HG03442 (cell line): ENCODE measurements at regions not wholly inside any gene's neighbourhood (a gene's known extent, or its start where the extent isn't known, plus 50 kb on each side); places are given as distances from the start of the nearest gene placed in this dataset.
"Not testable (repeated sequence)": the region's sequence is repeated elsewhere in the genome, so short reads cannot be mapped to it uniquely, and the experiment has no call there.

Experiments used
- ATAC-seq: cut with Tn5 transposase; IDR thresholded peaks from one replicate; pipeline ENCODE4 v1.9.1; 2021; ENCODE audit warnings: mild to moderate bottlenecking, moderate library complexity; ENCODE audit not compliant: unreplicated experiment

GRCh38 chr5:39714036-39714698 lies 289.4 kb upstream of the DAB2 start:
- ATAC-seq, result no peak

GRCh38 chr5:39713250-39713916 lies 288.6 kb upstream of the DAB2 start:
- ATAC-seq, result no peak

GRCh38 chr5:39712316-39713249 lies 287.8 kb upstream of the DAB2 start:
- no peak for ATAC-seq

GRCh38 chr5:39711821-39712220 lies 287.0 kb upstream of the DAB2 start:
- no peak for ATAC-seq

- no peak for ATAC-seq
Measured at GRCh38 chr5:39709032-39709431, 284.3 kb upstream of the DAB2 start.

GRCh38 chr5:39702928-39703327 lies 278.1 kb upstream of the DAB2 start:
- ATAC-seq, result no peak

- no peak for ATAC-seq
Measured at GRCh38 chr5:39700523-39700922, 275.7 kb upstream of the DAB2 start.

GRCh38 chr5:39698838-39699560 lies 274.2 kb upstream of the DAB2 start:
- no peak for ATAC-seq

- ATAC-seq, result no peak
Measured at GRCh38 chr5:39697881-39698280, 273.1 kb upstream of the DAB2 start.

- no peak for ATAC-seq
Measured at GRCh38 chr5:39696672-39697398, 272.1 kb upstream of the DAB2 start.

GRCh38 chr5:39691993-39692392 lies 267.2 kb upstream of the DAB2 start:
- ATAC-seq, result no peak

GRCh38 chr5:39691136-39691535 lies 266.4 kb upstream of the DAB2 start:
- ATAC-seq, result no peak

- ATAC-seq, result no peak
Measured at GRCh38 chr5:39689919-39690318, 265.1 kb upstream of the DAB2 start.

- ATAC-seq, result not testable (repeated sequence)
Measured at GRCh38 chr5:39687924-39688323, 263.1 kb upstream of the DAB2 start.

- ATAC-seq, result no peak
Measured at GRCh38 chr5:39680213-39680612, 255.4 kb upstream of the DAB2 start.

GRCh38 chr5:39678534-39678933 lies 253.8 kb upstream of the DAB2 start:
- ATAC-seq, result no peak

GRCh38 chr5:39675676-39676075 lies 250.9 kb upstream of the DAB2 start:
- no peak for ATAC-seq

- ATAC-seq, result no peak
Measured at GRCh38 chr5:39674209-39675082, 249.7 kb upstream of the DAB2 start.

- ATAC-seq, result no peak
Measured at GRCh38 chr5:39671561-39671961, 246.8 kb upstream of the DAB2 start.
